HEK293 (cell line): ENCODE measurements at regions not wholly inside any gene's neighbourhood (a gene's known extent, or its start where the extent isn't known, plus 50 kb on each side); places are given as distances from the start of the nearest gene placed in this dataset.

Source experiments
- CTCF ChIA-PET: fragments of 350-600 bp; formaldehyde crosslinking; extraction: SDS; loops from one replicate; lab custom pipeline; 2021; ENCODE audit warnings: antibody characterized with exemption; lab: Yijun Ruan, JAX
- POLR2A ChIA-PET: fragments of 300-600 bp; formaldehyde crosslinking; extraction: SDS; loops from one replicate; lab custom pipeline; 2020; ENCODE audit warnings: antibody characterized with exemption, inconsistent platforms; lab: Yijun Ruan, JAX
- H3K27ac ChIP-seq: fragments of 200-500 bp; sonication (Bioruptor generic); 2 replicates; pipeline ENCODE4 v1.5.1; 2014; ENCODE audit warnings: low read depth, low read length, control low read depth, inconsistent platforms; ENCODE audit errors: extremely low read depth
- H3K36me3 ChIP-seq, 2 experiments: fragments of 200-500 bp in 1 of 2; sonication (Bioruptor generic) in 1 of 2; 1 replicate in 1 of 2; 2 replicates in 1 of 2; pipeline ENCODE4 v1.5.1; 2014 to 2017; ENCODE audit warnings: inconsistent platforms in 2 of 2, low read length in 2 of 2; ENCODE audit not compliant: control insufficient read depth in 2 of 2, insufficient read depth in 1 of 2
- H3K4me1 ChIP-seq: fragments of 200-500 bp; sonication (Bioruptor generic); 2 replicates; pipeline ENCODE4 v1.5.1; 2014; ENCODE audit warnings: mild to moderate bottlenecking, low read length, inconsistent platforms; ENCODE audit not compliant: control insufficient read depth, insufficient read depth
- H3K4me3 ChIP-seq: 2 replicates; pipeline ENCODE4 v1.5.1; 2011; ENCODE audit warnings: low read depth, mild to moderate bottlenecking, control low read depth, low read length, moderate library complexity
- H3K9me3 ChIP-seq: fragments of 200-500 bp; sonication (Bioruptor generic); 2 replicates; pipeline ENCODE4 v1.5.1; 2014; ENCODE audit warnings: low read depth, low read length, inconsistent platforms; ENCODE audit not compliant: control insufficient read depth, insufficient read depth
- ELK4 ChIP-seq: IDR thresholded peaks from 2 replicates; pipeline ENCODE4 v1.6.1; 2011; ENCODE audit warnings: mild to moderate bottlenecking, low read depth, low read length, borderline replicate concordance
- FEZF1 ChIP-seq: fragments of 450-650 bp; formaldehyde crosslinking; IDR thresholded peaks from 2 replicates; pipeline ENCODE4 v1.5.1; 2016; ENCODE audit warnings: missing biosample characterization, missing genetic modification characterization
- HOXC10 ChIP-seq: sonication (generic); formaldehyde crosslinking; IDR thresholded peaks from 2 replicates; pipeline ENCODE4 v1.8.1; 2023; ENCODE audit warnings: mild to moderate bottlenecking, missing genetic modification reagents
- HOXD13 ChIP-seq: sonication (generic); formaldehyde crosslinking; IDR thresholded peaks from 2 replicates; pipeline ENCODE4 v1.8.0; 2022; ENCODE audit warnings: missing genetic modification reagents, borderline replicate concordance
- KLF9 ChIP-seq: fragments of 450-650 bp; formaldehyde crosslinking; IDR thresholded peaks from 2 replicates; pipeline ENCODE4 v1.5.1; 2016; ENCODE audit warnings: missing biosample characterization, missing genetic modification characterization, low read depth
- TSHZ1 ChIP-seq: fragments of 450-650 bp; formaldehyde crosslinking; IDR thresholded peaks from 2 replicates; pipeline ENCODE4 v1.5.1; 2016; ENCODE audit warnings: missing biosample characterization, missing genetic modification characterization, borderline replicate concordance
- ZBTB1 ChIP-seq: fragments of 450-650 bp; formaldehyde crosslinking; IDR thresholded peaks from 2 replicates; pipeline ENCODE4 v1.5.1; 2016; ENCODE audit warnings: missing biosample characterization, missing genetic modification characterization
- ZBTB48 ChIP-seq: fragments of 450-650 bp; formaldehyde crosslinking; IDR thresholded peaks from 2 replicates; pipeline ENCODE4 v1.5.1; 2016; ENCODE audit warnings: missing biosample characterization, missing genetic modification characterization
- ZBTB7A ChIP-seq: fragments of 450-650 bp; formaldehyde crosslinking; IDR thresholded peaks from 2 replicates; pipeline ENCODE4 v1.5.1; 2016; ENCODE audit warnings: low read depth, missing biosample characterization, missing genetic modification characterization
- ZBTB8A ChIP-seq: fragments of 450-650 bp; formaldehyde crosslinking; IDR thresholded peaks from 2 replicates; pipeline ENCODE4 v1.5.1; 2016; ENCODE audit warnings: missing biosample characterization, missing genetic modification characterization
- ZFP3 ChIP-seq: fragments of 450-650 bp; formaldehyde crosslinking; IDR thresholded peaks from 2 replicates; pipeline ENCODE4 v1.5.1; 2016; ENCODE audit warnings: low read depth, missing biosample characterization, missing genetic modification characterization
- ZNF10 ChIP-seq: fragments of 450-650 bp; formaldehyde crosslinking; IDR thresholded peaks from 2 replicates; pipeline ENCODE4 v1.5.1; 2017; ENCODE audit warnings: missing biosample characterization, missing genetic modification characterization
- ZNF112 ChIP-seq: fragments of 450-650 bp; formaldehyde crosslinking; IDR thresholded peaks from 2 replicates; pipeline ENCODE4 v1.5.0; 2017; ENCODE audit warnings: missing biosample characterization, missing genetic modification characterization
- ZNF138 ChIP-seq: fragments of 450-650 bp; formaldehyde crosslinking; IDR thresholded peaks from 2 replicates; pipeline ENCODE4 v1.5.1; 2016; ENCODE audit warnings: missing biosample characterization, missing genetic modification characterization, borderline replicate concordance
- ZNF2 ChIP-seq: fragments of 450-650 bp; formaldehyde crosslinking; IDR thresholded peaks from 2 replicates; pipeline ENCODE4 v1.5.1; 2016; ENCODE audit warnings: missing biosample characterization, missing genetic modification characterization
- ZNF211 ChIP-seq: fragments of 450-650 bp; formaldehyde crosslinking; IDR thresholded peaks from 2 replicates; pipeline ENCODE4 v1.5.1; 2016; ENCODE audit warnings: low read depth, missing biosample characterization, missing genetic modification characterization
- ZNF24 ChIP-seq: fragments of 450-650 bp; formaldehyde crosslinking; IDR thresholded peaks from 2 replicates; pipeline ENCODE4 v1.5.1; 2016; ENCODE audit warnings: missing biosample characterization, missing genetic modification characterization
- ZNF341 ChIP-seq: fragments of 450-650 bp; formaldehyde crosslinking; IDR thresholded peaks from 2 replicates; pipeline ENCODE4; 2016; ENCODE audit warnings: low read depth, missing biosample characterization, missing genetic modification characterization
- ZNF366 ChIP-seq: fragments of 450-650 bp; formaldehyde crosslinking; conservative IDR thresholded peaks from 2 replicates; pipeline ENCODE4 v1.5.1; 2016; ENCODE audit warnings: missing biosample characterization, missing genetic modification characterization
- ZNF404 ChIP-seq: fragments of 450-650 bp; formaldehyde crosslinking; IDR thresholded peaks from 2 replicates; pipeline ENCODE4 v1.5.1; 2017; ENCODE audit warnings: missing biosample characterization, missing genetic modification characterization
- ZNF416 ChIP-seq: fragments of 450-650 bp; formaldehyde crosslinking; IDR thresholded peaks from 2 replicates; pipeline ENCODE4 v1.5.1; 2016; ENCODE audit warnings: missing biosample characterization, missing genetic modification characterization
- ZNF423 ChIP-seq: fragments of 450-650 bp; formaldehyde crosslinking; IDR thresholded peaks from 2 replicates; pipeline ENCODE4 v1.5.1; 2016; ENCODE audit warnings: missing biosample characterization, missing genetic modification characterization
- ZNF488 ChIP-seq: fragments of 450-650 bp; formaldehyde crosslinking; IDR thresholded peaks from 2 replicates; pipeline ENCODE4 v1.5.1; 2016; ENCODE audit warnings: missing biosample characterization, missing genetic modification characterization
- ZNF510 ChIP-seq: fragments of 450-650 bp; formaldehyde crosslinking; IDR thresholded peaks from 2 replicates; pipeline ENCODE4 v1.5.1; 2018; ENCODE audit warnings: mild to moderate bottlenecking, missing genetic modification characterization, missing biosample characterization; ENCODE audit not compliant: insufficient replicate concordance
- ZNF626 ChIP-seq: fragments of 450-650 bp; sonication (Bioruptor Pico); formaldehyde crosslinking; IDR thresholded peaks from 2 replicates; pipeline ENCODE4 v1.5.1; 2018; ENCODE audit warnings: missing biosample characterization, missing genetic modification characterization, inconsistent platforms
- ZNF654 ChIP-seq: fragments of 450-650 bp; formaldehyde crosslinking; IDR thresholded peaks from 2 replicates; pipeline ENCODE4 v1.5.1; 2016; ENCODE audit warnings: low read depth, missing biosample characterization, missing genetic modification characterization
- ZNF707 ChIP-seq: fragments of 450-650 bp; formaldehyde crosslinking; IDR thresholded peaks from 2 replicates; pipeline ENCODE4 v1.5.1; 2016; ENCODE audit warnings: missing biosample characterization, missing genetic modification characterization
- ZNF768 ChIP-seq: fragments of 450-650 bp; formaldehyde crosslinking; IDR thresholded peaks from 2 replicates; pipeline ENCODE4 v1.5.1; 2018; ENCODE audit warnings: missing biosample characterization, mild to moderate bottlenecking, missing genetic modification characterization
- ZNF830 ChIP-seq: fragments of 450-650 bp; IDR thresholded peaks from 2 replicates; pipeline ENCODE4 v1.5.0; 2018; ENCODE audit warnings: missing biosample characterization, missing genetic modification characterization, low read depth, mild to moderate bottlenecking, moderate library complexity
- ZSCAN30 ChIP-seq: fragments of 450-650 bp; IDR thresholded peaks from 2 replicates; pipeline ENCODE4 v1.5.1; 2018; ENCODE audit warnings: missing biosample characterization, mild to moderate bottlenecking, missing genetic modification characterization, moderate library complexity
- TF ChIP-seq, protein P1 (sequence below): fragments of 450-650 bp; formaldehyde crosslinking; IDR thresholded peaks from 2 replicates; pipeline ENCODE4 v1.5.1; 2016; ENCODE audit warnings: missing biosample characterization, missing genetic modification characterization
- TF ChIP-seq, protein P2 (sequence below): fragments of 450-650 bp; formaldehyde crosslinking; IDR thresholded peaks from 2 replicates; pipeline ENCODE4 v1.5.1; 2016; ENCODE audit warnings: missing biosample characterization, missing genetic modification characterization

GRCh38 chr1:232462213-232462612, 167.7 kb downstream of the SIPA1L2 start (continued):
- TF ChIP-seq TSHZ1 (peak; percentile 67; the same call in 1 of the 2 replicates), ZNF654 (tag by site-specific recombination) (no peak), ZBTB8A (0 out of 2 replicates have a peak, but pooled peaks have one; percentile 12), ZNF423 (no peak), ZNF10 (tag by site-specific recombination) (no peak), ZNF707 (tag by site-specific recombination) (no peak), FEZF1 (tag by site-specific recombination) (no peak), ZSCAN30 (tag by site-specific recombination) (no peak), ZNF2 (no peak), ZNF366 (tag by site-specific recombination) (peak; percentile 58), ZNF341 (no peak), ZNF416 (no peak), ZNF768 (tag by site-specific recombination) (no peak), ZNF24 (tag by site-specific recombination) (peak; percentile 59), ZNF404 (no peak), KLF9 (tag by site-specific recombination) (no peak), ZFP3 (tag by site-specific recombination) (no peak)

DNA sequence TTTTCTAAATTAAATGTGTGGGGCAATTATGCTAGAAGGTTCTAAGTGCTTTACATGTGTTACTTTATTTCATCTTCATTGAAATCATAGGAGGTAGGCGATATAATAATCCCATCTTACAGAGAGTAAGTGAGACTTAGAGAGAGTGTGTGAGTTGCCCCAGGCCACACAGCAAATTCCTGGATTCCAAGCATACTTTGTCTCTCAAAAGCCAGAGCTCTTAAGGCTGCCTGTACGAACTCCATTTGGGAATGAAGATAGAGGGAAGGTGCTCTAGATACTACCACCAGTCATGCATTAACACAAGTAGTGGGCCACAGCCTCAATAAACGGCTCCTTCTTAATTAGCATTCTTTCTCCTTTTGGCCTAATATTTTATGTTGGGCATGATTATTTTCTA, 170.1 kb downstream of the SIPA1L2 start:
- POLR2A ChIA-PET: no interaction called here
- no peak overlapping the region for H3K27ac ChIP-seq
- TF ChIP-seq, protein P1, sequence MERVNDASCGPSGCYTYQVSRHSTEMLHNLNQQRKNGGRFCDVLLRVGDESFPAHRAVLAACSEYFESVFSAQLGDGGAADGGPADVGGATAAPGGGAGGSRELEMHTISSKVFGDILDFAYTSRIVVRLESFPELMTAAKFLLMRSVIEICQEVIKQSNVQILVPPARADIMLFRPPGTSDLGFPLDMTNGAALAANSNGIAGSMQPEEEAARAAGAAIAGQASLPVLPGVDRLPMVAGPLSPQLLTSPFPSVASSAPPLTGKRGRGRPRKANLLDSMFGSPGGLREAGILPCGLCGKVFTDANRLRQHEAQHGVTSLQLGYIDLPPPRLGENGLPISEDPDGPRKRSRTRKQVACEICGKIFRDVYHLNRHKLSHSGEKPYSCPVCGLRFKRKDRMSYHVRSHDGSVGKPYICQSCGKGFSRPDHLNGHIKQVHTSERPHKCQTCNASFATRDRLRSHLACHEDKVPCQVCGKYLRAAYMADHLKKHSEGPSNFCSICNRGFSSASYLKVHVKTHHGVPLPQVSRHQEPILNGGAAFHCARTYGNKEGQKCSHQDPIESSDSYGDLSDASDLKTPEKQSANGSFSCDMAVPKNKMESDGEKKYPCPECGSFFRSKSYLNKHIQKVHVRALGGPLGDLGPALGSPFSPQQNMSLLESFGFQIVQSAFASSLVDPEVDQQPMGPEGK (tag by site-specific recombination): no peak
- TF ChIP-seq ZNF138 (tag by site-specific recombination) (no peak), ZNF211 (tag by site-specific recombination) (no peak), ZBTB48 (tag by site-specific recombination) (no peak), ZBTB7A (no peak), HOXD13 (CRISPR knock-in tag) (no peak), ZBTB1 (no peak), ZNF626 (tag by site-specific recombination) (no peak), ZNF112 (no peak), HOXC10 (CRISPR knock-in tag) (no peak), ZNF24 (tag by site-specific recombination) (no peak), ZNF830 (tag by site-specific recombination) (no peak), ELK4 (no peak), ZNF488 (tag by site-specific recombination) (no peak), ZNF510 (tag by site-specific recombination) (no peak)
- TF ChIP-seq, protein P2, sequence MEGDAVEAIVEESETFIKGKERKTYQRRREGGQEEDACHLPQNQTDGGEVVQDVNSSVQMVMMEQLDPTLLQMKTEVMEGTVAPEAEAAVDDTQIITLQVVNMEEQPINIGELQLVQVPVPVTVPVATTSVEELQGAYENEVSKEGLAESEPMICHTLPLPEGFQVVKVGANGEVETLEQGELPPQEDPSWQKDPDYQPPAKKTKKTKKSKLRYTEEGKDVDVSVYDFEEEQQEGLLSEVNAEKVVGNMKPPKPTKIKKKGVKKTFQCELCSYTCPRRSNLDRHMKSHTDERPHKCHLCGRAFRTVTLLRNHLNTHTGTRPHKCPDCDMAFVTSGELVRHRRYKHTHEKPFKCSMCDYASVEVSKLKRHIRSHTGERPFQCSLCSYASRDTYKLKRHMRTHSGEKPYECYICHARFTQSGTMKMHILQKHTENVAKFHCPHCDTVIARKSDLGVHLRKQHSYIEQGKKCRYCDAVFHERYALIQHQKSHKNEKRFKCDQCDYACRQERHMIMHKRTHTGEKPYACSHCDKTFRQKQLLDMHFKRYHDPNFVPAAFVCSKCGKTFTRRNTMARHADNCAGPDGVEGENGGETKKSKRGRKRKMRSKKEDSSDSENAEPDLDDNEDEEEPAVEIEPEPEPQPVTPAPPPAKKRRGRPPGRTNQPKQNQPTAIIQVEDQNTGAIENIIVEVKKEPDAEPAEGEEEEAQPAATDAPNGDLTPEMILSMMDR (tag by site-specific recombination): no peak

More for the DNA sequence above, 170.1 kb downstream of the SIPA1L2 start:
- Histone ChIP-seq H3K4me3 (no peak overlapping the region), H3K36me3 (peaks cover 0 to 5% of the 10 kb centered on the region in 2 experiments; a peak in 2 of 3 replicates), H3K4me1 (peaks cover 20% of the 10 kb centered on the region), H3K9me3 (no peaks in the 10 kb centered on the region)
- CTCF ChIA-PET: interaction anchor here (1.3 kb wide), 1 partner anchor 14 kb away, joined by 5 read pairs; no protein-coding TSS in a partner anchor
